ENCODE measurements at regions not wholly inside any gene's neighbourhood (a gene's known extent, or its start where the extent isn't known, plus 50 kb on each side); places are given as distances from the start of the nearest gene placed in this dataset.
"Not testable (repeated sequence)": the region's sequence is repeated elsewhere in the genome, so short reads cannot be mapped to it uniquely, and the experiment has no call there.

- no peak for DNase-seq (ENCODE audit: low read depth)
Observed at GRCh38 chr1:194816859-194817258, 1630.4 kb upstream of the B3GALT2 start.

GRCh38 chr1:194813096-194813495, 1626.7 kb upstream of the B3GALT2 start:
- no peak for DNase-seq (ENCODE audit: low read depth)

GRCh38 chr1:194809665-194810064, 1623.3 kb upstream of the B3GALT2 start:
- no peak for DNase-seq (ENCODE audit: low read depth)

- DNase-seq (ENCODE audit: low read depth) = no peak
Observed at GRCh38 chr1:194809215-194809614, 1622.8 kb upstream of the B3GALT2 start.

GRCh38 chr1:194807530-194808220, 1621.3 kb upstream of the B3GALT2 start:
- DNase-seq (ENCODE audit: low read depth) = no peak

GRCh38 chr1:194802572-194802971, 1616.2 kb upstream of the B3GALT2 start:
- no peak for DNase-seq (ENCODE audit: low read depth)

GRCh38 chr1:194795917-194796593, 1609.6 kb upstream of the B3GALT2 start:
- no peak for DNase-seq (ENCODE audit: low read depth)

GRCh38 chr1:194787001-194787400, 1600.6 kb upstream of the B3GALT2 start:
- DNase-seq (ENCODE audit: low read depth) = no peak

- DNase-seq (ENCODE audit: low read depth) = no peak
Observed at GRCh38 chr1:194786027-194786426, 1599.6 kb upstream of the B3GALT2 start.

GRCh38 chr1:194776657-194777056, 1590.2 kb upstream of the B3GALT2 start:
- DNase-seq (ENCODE audit: low read depth) = no peak

GRCh38 chr1:194774535-194774934, 1588.1 kb upstream of the B3GALT2 start:
- no peak for DNase-seq (ENCODE audit: low read depth)

- no peak for DNase-seq (ENCODE audit: low read depth)
Observed at GRCh38 chr1:194755241-194755994, 1569.0 kb upstream of the B3GALT2 start.

GRCh38 chr1:194738843-194739242, 1552.4 kb upstream of the B3GALT2 start:
- DNase-seq (ENCODE audit: low read depth) = not testable (repeated sequence)

- no peak for DNase-seq (ENCODE audit: low read depth)
Observed at GRCh38 chr1:194734970-194735369, 1548.6 kb upstream of the B3GALT2 start.

GRCh38 chr1:194731025-194731424, 1544.6 kb upstream of the B3GALT2 start:
- no peak for DNase-seq (ENCODE audit: low read depth)

- DNase-seq (ENCODE audit: low read depth) = no peak
Observed at GRCh38 chr1:194730304-194730703, 1543.9 kb upstream of the B3GALT2 start.

- DNase-seq (ENCODE audit: low read depth) = no peak
Observed at GRCh38 chr1:194723067-194723466, 1536.7 kb upstream of the B3GALT2 start.

- DNase-seq (ENCODE audit: low read depth) = no peak
Observed at GRCh38 chr1:194717941-194718340, 1531.5 kb upstream of the B3GALT2 start.

- DNase-seq (ENCODE audit: low read depth) = no peak
Observed at GRCh38 chr1:194717334-194717733, 1530.9 kb upstream of the B3GALT2 start.

GRCh38 chr1:194710671-194711070, 1524.3 kb upstream of the B3GALT2 start:
- DNase-seq (ENCODE audit: low read depth) = no peak

- DNase-seq (ENCODE audit: low read depth) = no peak
Observed at GRCh38 chr1:194709439-194709838, 1523.0 kb upstream of the B3GALT2 start.

- DNase-seq (ENCODE audit: low read depth) = no peak
Observed at GRCh38 chr1:194707074-194707473, 1520.7 kb upstream of the B3GALT2 start.

Data from HS-27A (cell line).